CD4-positive, alpha-beta memory T cell (primary cell): ENCODE measurements at regions not wholly inside any gene's neighbourhood (a gene's known extent, or its start where the extent isn't known, plus 50 kb on each side); places are given as distances from the start of the nearest gene placed in this dataset.

Experiments
- CTCF ChIA-PET: fragments of 350-600 bp; sonication (Branson Sonifier 250); formaldehyde crosslinking; loops from one replicate; lab custom pipeline; 2021; ENCODE audit warnings: inconsistent platforms; ENCODE audit not compliant: partially characterized antibody; lab: Charles Lee
- POLR2A ChIA-PET: fragments of 350-600 bp; sonication (Branson Sonifier 250); formaldehyde crosslinking; loops from one replicate; lab custom pipeline; 2021; ENCODE audit not compliant: partially characterized antibody; lab: Charles Lee
- DNase-seq, 5 donors: peaks; one replicate each; pipeline versions ENCODE4 v3.0.0 to v3.0.0-alpha.2; 2020 to 2022; ENCODE audit warnings: mixed read lengths in 1 of 5
- H3K27ac ChIP-seq: one replicate; pipeline ENCODE4 v1.7.0; 2013; ENCODE audit warnings: low read depth, low read length
- H3K27me3 ChIP-seq: 2 replicates; pipeline ENCODE4 v1.7.0; 2013; ENCODE audit warnings: mild to moderate bottlenecking, low read length, moderate library complexity; ENCODE audit not compliant: insufficient read depth
- H3K36me3 ChIP-seq: 2 replicates; pipeline ENCODE4 v1.7.0; 2013; ENCODE audit warnings: mild to moderate bottlenecking, low read length, moderate library complexity; ENCODE audit not compliant: insufficient read depth
- H3K4me1 ChIP-seq: 2 replicates; pipeline ENCODE4 v1.7.0; 2013; ENCODE audit warnings: mild to moderate bottlenecking, low read length, moderate library complexity; ENCODE audit not compliant: insufficient read depth
- H3K4me3 ChIP-seq, 2 donors: one replicate each; pipeline ENCODE4 v1.7.0; 2013; ENCODE audit warnings: low read length in 2 of 2, mild to moderate bottlenecking in 1 of 2
- H3K9me3 ChIP-seq, 2 donors: one replicate each; pipeline ENCODE4 v1.7.0; 2013; ENCODE audit warnings: low read length in 2 of 2, control low read depth in 1 of 2; ENCODE audit not compliant: control insufficient read depth in 1 of 2
- H3K27ac Mint-ChIP-seq, 7 donors: one replicate each; pipeline ENCODE4 v1.8.0; 2020 to 2021; ENCODE audit warnings: mixed read lengths in 7 of 7, mild to moderate bottlenecking in 6 of 7, inconsistent platforms in 3 of 7, moderate library complexity in 3 of 7
- H3K27me3 Mint-ChIP-seq, 2 donors: one replicate each; pipeline ENCODE4 v1.8.0; 2020 to 2021; ENCODE audit warnings: mixed read lengths in 2 of 2
- H3K36me3 Mint-ChIP-seq, 2 donors: one replicate each; pipeline ENCODE4 v1.8.0; 2020 to 2021; ENCODE audit warnings: mixed read lengths in 2 of 2, inconsistent platforms in 1 of 2, mild to moderate bottlenecking in 1 of 2
- H3K4me1 Mint-ChIP-seq, 4 donors: one replicate each; pipeline ENCODE4 v1.8.0; 2020 to 2021; ENCODE audit warnings: mixed read lengths in 4 of 4, mild to moderate bottlenecking in 1 of 4
- H3K4me3 Mint-ChIP-seq, 8 donors: one replicate each; pipeline ENCODE4 v1.8.0; 2020 to 2021; ENCODE audit warnings: mixed read lengths in 8 of 8, mild to moderate bottlenecking in 7 of 8, moderate library complexity in 6 of 8, inconsistent platforms in 3 of 8
- H3K9me3 Mint-ChIP-seq, 8 donors: one replicate each; pipeline ENCODE4 v1.8.0; 2020 to 2021; ENCODE audit warnings: mixed read lengths in 8 of 8, mild to moderate bottlenecking in 5 of 8, inconsistent platforms in 3 of 8, moderate library complexity in 1 of 8
- intact Hi-C: fragments of 100-400 bp; cut with micrococcal nuclease; formaldehyde crosslinking; loops from one replicate; pipeline ENCODE4 v1.15.1; 2023

GRCh38 chr11:15765530-15765929, 590.8 kb downstream of the SOX6 start:
- H3K36me3 Mint-ChIP-seq: no peaks in the 10 kb centered on the region
- no peak overlapping the region for H3K27ac Mint-ChIP-seq
- no peak overlapping the region for H3K4me3 ChIP-seq
- no peaks in the 10 kb centered on the region for H3K9me3 ChIP-seq
- POLR2A ChIA-PET: no interaction called here
- no peaks in the 10 kb centered on the region for H3K4me1 Mint-ChIP-seq
- H3K9me3 Mint-ChIP-seq: peaks cover 0 to 7% (median 0%) of the 10 kb centered on the region in 8 donors
- no peaks in the 10 kb centered on the region for H3K36me3 ChIP-seq
- H3K4me1 ChIP-seq: no peaks in the 10 kb centered on the region
- no peak for DNase-seq
- H3K27me3 Mint-ChIP-seq: peaks cover 0 to 2% of the 10 kb centered on the region in 2 donors
- H3K27me3 ChIP-seq: no peaks in the 10 kb centered on the region
- CTCF ChIA-PET: no interaction called here
- no peak overlapping the region for H3K27ac ChIP-seq
- no peak overlapping the region for H3K4me3 Mint-ChIP-seq
- intact Hi-C loops: no loop called here

- ChIA-PET POLR2A (no interaction called here), CTCF (no interaction called here)
- Mint-ChIP-seq H3K27ac (no peak overlapping the region), H3K4me3 (no peak overlapping the region), H3K4me1 (no peaks in the 10 kb centered on the region), H3K9me3 (peaks cover 0 to 4% (median 0%) of the 10 kb centered on the region in 8 donors), H3K27me3 (peaks cover 0 to 2% of the 10 kb centered on the region in 2 donors), H3K36me3 (no peaks in the 10 kb centered on the region)
- DNase-seq: no peak
- no peak overlapping the region for H3K4me3 ChIP-seq
- H3K27me3 ChIP-seq: no peaks in the 10 kb centered on the region
- no peak overlapping the region for H3K27ac ChIP-seq
- no peaks in the 10 kb centered on the region for H3K36me3 ChIP-seq
- H3K4me1 ChIP-seq: no peaks in the 10 kb centered on the region
- no peaks in the 10 kb centered on the region for H3K9me3 ChIP-seq
- intact Hi-C loops: no loop called here
These were observed 588.0 kb downstream of the SOX6 start for GRCh38 chr11:15768321-15768720.

GRCh38 chr11:15769203-15769602, 587.1 kb downstream of the SOX6 start:
- Histone ChIP-seq H3K4me3 (no peak overlapping the region), H3K4me1 (no peaks in the 10 kb centered on the region), H3K9me3 (no peaks in the 10 kb centered on the region), H3K27me3 (no peaks in the 10 kb centered on the region), H3K36me3 (no peaks in the 10 kb centered on the region), H3K27ac (no peak overlapping the region)
- Mint-ChIP-seq H3K27me3 (no peaks in the 10 kb centered on the region), H3K9me3 (peaks cover 0 to 2% (median 0%) of the 10 kb centered on the region in 8 donors), H3K36me3 (no peaks in the 10 kb centered on the region), H3K27ac (no peak overlapping the region), H3K4me1 (no peaks in the 10 kb centered on the region), H3K4me3 (no peak overlapping the region)
- ChIA-PET CTCF (no interaction called here), POLR2A (no interaction called here)
- intact Hi-C loops: no loop called here
- no peak for DNase-seq

- no peak for DNase-seq
- Histone ChIP-seq H3K27me3 (no peaks in the 10 kb centered on the region), H3K4me1 (no peaks in the 10 kb centered on the region), H3K9me3 (no peaks in the 10 kb centered on the region), H3K36me3 (no peaks in the 10 kb centered on the region), H3K4me3 (no peak overlapping the region), H3K27ac (no peak overlapping the region)
- H3K4me1 Mint-ChIP-seq: no peaks in the 10 kb centered on the region
- no peaks in the 10 kb centered on the region for H3K36me3 Mint-ChIP-seq
- no peak overlapping the region for H3K27ac Mint-ChIP-seq
- H3K27me3 Mint-ChIP-seq: no peaks in the 10 kb centered on the region
- H3K4me3 Mint-ChIP-seq: no peak overlapping the region
- ChIA-PET POLR2A (no interaction called here), CTCF (no interaction called here)
- H3K9me3 Mint-ChIP-seq: no peaks in the 10 kb centered on the region
- intact Hi-C loops: no loop called here
These were observed 585.4 kb downstream of the SOX6 start for GRCh38 chr11:15770798-15771414.

GRCh38 chr11:15772547-15772946, 583.8 kb downstream of the SOX6 start:
- DNase-seq: no peak

GRCh38 chr11:15772981-15773380, 583.4 kb downstream of the SOX6 start:
- Mint-ChIP-seq H3K9me3 (no peaks in the 10 kb centered on the region), H3K36me3 (no peaks in the 10 kb centered on the region), H3K4me3 (no peak overlapping the region), H3K4me1 (no peaks in the 10 kb centered on the region), H3K27ac (no peak overlapping the region), H3K27me3 (no peaks in the 10 kb centered on the region)
- intact Hi-C loops: no loop called here
- POLR2A ChIA-PET: no interaction called here
- Histone ChIP-seq H3K27ac (no peak overlapping the region), H3K4me3 (no peak overlapping the region), H3K36me3 (no peaks in the 10 kb centered on the region), H3K27me3 (no peaks in the 10 kb centered on the region), H3K4me1 (no peaks in the 10 kb centered on the region), H3K9me3 (no peaks in the 10 kb centered on the region)
- CTCF ChIA-PET: no interaction called here
- DNase-seq: no peak

More at GRCh38 chr11:15772547-15772946, 583.8 kb downstream of the SOX6 start:
- POLR2A ChIA-PET: no interaction called here
- no peaks in the 10 kb centered on the region for H3K9me3 ChIP-seq
- no peak overlapping the region for H3K27ac ChIP-seq
- H3K27me3 ChIP-seq: no peaks in the 10 kb centered on the region
- intact Hi-C loops: no loop called here
- Mint-ChIP-seq H3K36me3 (no peaks in the 10 kb centered on the region), H3K4me1 (no peaks in the 10 kb centered on the region), H3K27me3 (no peaks in the 10 kb centered on the region), H3K4me3 (no peak overlapping the region), H3K27ac (no peak overlapping the region), H3K9me3 (no peaks in the 10 kb centered on the region)
- CTCF ChIA-PET: no interaction called here
- H3K4me3 ChIP-seq: no peak overlapping the region
- no peaks in the 10 kb centered on the region for H3K36me3 ChIP-seq
- no peaks in the 10 kb centered on the region for H3K4me1 ChIP-seq

GRCh38 chr11:15773476-15774387, 582.6 kb downstream of the SOX6 start:
- intact Hi-C loops: no loop called here
- Histone ChIP-seq H3K9me3 (no peaks in the 10 kb centered on the region), H3K27ac (no peak overlapping the region), H3K36me3 (no peaks in the 10 kb centered on the region), H3K4me3 (no peak overlapping the region), H3K4me1 (no peaks in the 10 kb centered on the region), H3K27me3 (no peaks in the 10 kb centered on the region)
- H3K27ac Mint-ChIP-seq: no peak overlapping the region
- no peak for DNase-seq
- no peaks in the 10 kb centered on the region for H3K27me3 Mint-ChIP-seq
- no peaks in the 10 kb centered on the region for H3K4me1 Mint-ChIP-seq
- ChIA-PET CTCF (no interaction called here), POLR2A (no interaction called here)
- H3K4me3 Mint-ChIP-seq: no peak overlapping the region
- no peaks in the 10 kb centered on the region for H3K36me3 Mint-ChIP-seq
- H3K9me3 Mint-ChIP-seq: no peaks in the 10 kb centered on the region
